ENCODE measurements at regions not wholly inside any gene's neighbourhood (a gene's known extent, or its start where the extent isn't known, plus 50 kb on each side); places are given as distances from the start of the nearest gene placed in this dataset.
A peak's percentile ranks its signal among the peaks of the same experiment; 100 is the strongest.

DNA sequence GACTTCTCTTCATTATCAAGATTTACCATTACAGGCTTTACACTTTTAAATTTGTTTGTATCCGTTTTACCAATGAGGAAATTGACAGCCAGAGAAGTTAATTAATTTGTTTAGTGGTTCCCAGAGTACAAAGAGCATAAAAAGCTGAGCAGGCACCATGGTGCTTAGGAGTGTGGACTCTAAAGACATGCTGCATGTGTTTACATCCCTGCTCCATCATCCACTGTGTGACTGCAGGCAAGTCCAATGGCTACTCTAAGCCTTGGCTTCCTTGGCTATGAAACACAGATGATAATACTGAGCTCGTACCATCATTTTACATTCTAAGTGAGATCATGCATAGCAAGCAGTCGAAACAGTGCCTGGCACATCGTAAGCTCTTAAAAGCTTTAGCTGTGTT is 108.0 kb upstream of the SLC35G4 start (continued):
- no peak for TF ChIP-seq SETDB1 (CRISPR knock-in tag; IDR thresholded peaks at IDR 0.05; ENCODE audit: borderline replicate concordance)
- TF ChIP-seq ZFP36L1 (CRISPR knock-in tag; IDR thresholded peaks at IDR 0.05), result no peak
- TF ChIP-seq, protein P1, sequence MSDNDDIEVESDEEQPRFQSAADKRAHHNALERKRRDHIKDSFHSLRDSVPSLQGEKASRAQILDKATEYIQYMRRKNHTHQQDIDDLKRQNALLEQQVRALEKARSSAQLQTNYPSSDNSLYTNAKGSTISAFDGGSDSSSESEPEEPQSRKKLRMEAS (IDR thresholded peaks at IDR 0.05), result peak; percentile 85
- TF ChIP-seq ZNF550 (CRISPR knock-in tag; IDR thresholded peaks at IDR 0.05; ENCODE audit: borderline replicate concordance), result no peak
- peak; percentile 57 for TF ChIP-seq HNF4A (CRISPR knock-in tag; IDR thresholded peaks at IDR 0.05)
- TF ChIP-seq HDAC2 (CRISPR knock-in tag; IDR thresholded peaks at IDR 0.05), result 0 out of 2 replicates have a peak, but pooled peaks have one; percentile 22
- TF ChIP-seq CENPX (CRISPR knock-in tag; IDR thresholded peaks at IDR 0.05), result no peak
- no peak for TF ChIP-seq RORA (CRISPR knock-in tag; IDR thresholded peaks at IDR 0.05)
- no peak for TF ChIP-seq ZSCAN22 (CRISPR knock-in tag; IDR thresholded peaks at IDR 0.05)
- TF ChIP-seq ZNF510 (CRISPR knock-in tag; IDR thresholded peaks at IDR 0.05; ENCODE audit: low read depth), result no peak
- no peak for TF ChIP-seq CCDC6 (CRISPR knock-in tag; IDR thresholded peaks at IDR 0.05)
- peak; percentile 59; the same call in 1 of the 2 replicates for TF ChIP-seq TFDP1 (CRISPR knock-in tag; IDR thresholded peaks at IDR 0.05; ENCODE audit: borderline replicate concordance)
- TF ChIP-seq ZNF564 (CRISPR knock-in tag; IDR thresholded peaks at IDR 0.05), result no peak
- TF ChIP-seq, protein P2, sequence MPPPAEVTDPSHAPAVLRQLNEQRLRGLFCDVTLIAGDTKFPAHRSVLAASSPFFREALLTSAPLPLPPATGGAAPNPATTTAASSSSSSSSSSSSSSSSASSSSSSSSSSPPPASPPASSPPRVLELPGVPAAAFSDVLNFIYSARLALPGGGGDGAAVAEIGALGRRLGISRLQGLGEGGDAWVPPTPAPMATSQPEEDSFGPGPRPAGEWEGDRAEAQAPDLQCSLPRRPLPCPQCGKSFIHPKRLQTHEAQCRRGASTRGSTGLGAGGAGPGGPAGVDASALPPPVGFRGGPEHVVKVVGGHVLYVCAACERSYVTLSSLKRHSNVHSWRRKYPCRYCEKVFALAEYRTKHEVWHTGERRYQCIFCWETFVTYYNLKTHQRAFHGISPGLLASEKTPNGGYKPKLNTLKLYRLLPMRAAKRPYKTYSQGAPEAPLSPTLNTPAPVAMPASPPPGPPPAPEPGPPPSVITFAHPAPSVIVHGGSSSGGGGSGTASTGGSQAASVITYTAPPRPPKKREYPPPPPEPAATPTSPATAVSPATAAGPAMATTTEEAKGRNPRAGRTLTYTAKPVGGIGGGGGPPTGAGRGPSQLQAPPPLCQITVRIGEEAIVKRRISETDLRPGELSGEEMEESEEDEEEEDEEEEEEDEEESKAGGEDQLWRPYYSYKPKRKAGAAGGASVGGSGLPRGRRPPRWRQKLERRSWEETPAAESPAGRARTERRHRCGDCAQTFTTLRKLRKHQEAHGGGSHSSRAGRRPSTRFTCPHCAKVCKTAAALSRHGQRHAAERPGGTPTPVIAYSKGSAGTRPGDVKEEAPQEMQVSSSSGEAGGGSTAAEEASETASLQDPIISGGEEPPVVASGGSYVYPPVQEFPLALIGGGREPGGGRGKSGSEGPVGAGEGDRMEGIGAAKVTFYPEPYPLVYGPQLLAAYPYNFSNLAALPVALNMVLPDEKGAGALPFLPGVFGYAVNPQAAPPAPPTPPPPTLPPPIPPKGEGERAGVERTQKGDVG (CRISPR knock-in tag; IDR thresholded peaks at IDR 0.05; ENCODE audit: borderline replicate concordance), result no peak
- peak; percentile 54; the same call in 1 of the 2 replicates for TF ChIP-seq ZBTB38 (CRISPR knock-in tag; IDR thresholded peaks at IDR 0.05)
- no peak for TF ChIP-seq ZNF549 (CRISPR knock-in tag; IDR thresholded peaks at IDR 0.05)
- TF ChIP-seq ZNF264 (CRISPR knock-in tag; IDR thresholded peaks at IDR 0.05), result no peak
- no peak for TF ChIP-seq TCF7 (IDR thresholded peaks at IDR 0.05; ENCODE audit: low read depth)
- TF ChIP-seq, protein P3, sequence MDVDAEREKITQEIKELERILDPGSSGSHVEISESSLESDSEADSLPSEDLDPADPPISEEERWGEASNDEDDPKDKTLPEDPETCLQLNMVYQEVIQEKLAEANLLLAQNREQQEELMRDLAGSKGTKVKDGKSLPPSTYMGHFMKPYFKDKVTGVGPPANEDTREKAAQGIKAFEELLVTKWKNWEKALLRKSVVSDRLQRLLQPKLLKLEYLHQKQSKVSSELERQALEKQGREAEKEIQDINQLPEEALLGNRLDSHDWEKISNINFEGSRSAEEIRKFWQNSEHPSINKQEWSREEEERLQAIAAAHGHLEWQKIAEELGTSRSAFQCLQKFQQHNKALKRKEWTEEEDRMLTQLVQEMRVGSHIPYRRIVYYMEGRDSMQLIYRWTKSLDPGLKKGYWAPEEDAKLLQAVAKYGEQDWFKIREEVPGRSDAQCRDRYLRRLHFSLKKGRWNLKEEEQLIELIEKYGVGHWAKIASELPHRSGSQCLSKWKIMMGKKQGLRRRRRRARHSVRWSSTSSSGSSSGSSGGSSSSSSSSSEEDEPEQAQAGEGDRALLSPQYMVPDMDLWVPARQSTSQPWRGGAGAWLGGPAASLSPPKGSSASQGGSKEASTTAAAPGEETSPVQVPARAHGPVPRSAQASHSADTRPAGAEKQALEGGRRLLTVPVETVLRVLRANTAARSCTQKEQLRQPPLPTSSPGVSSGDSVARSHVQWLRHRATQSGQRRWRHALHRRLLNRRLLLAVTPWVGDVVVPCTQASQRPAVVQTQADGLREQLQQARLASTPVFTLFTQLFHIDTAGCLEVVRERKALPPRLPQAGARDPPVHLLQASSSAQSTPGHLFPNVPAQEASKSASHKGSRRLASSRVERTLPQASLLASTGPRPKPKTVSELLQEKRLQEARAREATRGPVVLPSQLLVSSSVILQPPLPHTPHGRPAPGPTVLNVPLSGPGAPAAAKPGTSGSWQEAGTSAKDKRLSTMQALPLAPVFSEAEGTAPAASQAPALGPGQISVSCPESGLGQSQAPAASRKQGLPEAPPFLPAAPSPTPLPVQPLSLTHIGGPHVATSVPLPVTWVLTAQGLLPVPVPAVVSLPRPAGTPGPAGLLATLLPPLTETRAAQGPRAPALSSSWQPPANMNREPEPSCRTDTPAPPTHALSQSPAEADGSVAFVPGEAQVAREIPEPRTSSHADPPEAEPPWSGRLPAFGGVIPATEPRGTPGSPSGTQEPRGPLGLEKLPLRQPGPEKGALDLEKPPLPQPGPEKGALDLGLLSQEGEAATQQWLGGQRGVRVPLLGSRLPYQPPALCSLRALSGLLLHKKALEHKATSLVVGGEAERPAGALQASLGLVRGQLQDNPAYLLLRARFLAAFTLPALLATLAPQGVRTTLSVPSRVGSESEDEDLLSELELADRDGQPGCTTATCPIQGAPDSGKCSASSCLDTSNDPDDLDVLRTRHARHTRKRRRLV (CRISPR knock-in tag; IDR thresholded peaks at IDR 0.05), result no peak
- TF ChIP-seq ZNF772 (CRISPR knock-in tag; IDR thresholded peaks at IDR 0.05), result no peak
- no peak for TF ChIP-seq HDAC6 (IDR thresholded peaks at IDR 0.05; ENCODE audit: low read depth, low read length)
- no peak for TF ChIP-seq TP53 (CRISPR knock-in tag; conservative IDR thresholded peaks at IDR 0.05)
